ENCODE measurements at regions not wholly inside any gene's neighbourhood (a gene's known extent, or its start where the extent isn't known, plus 50 kb on each side); places are given as distances from the start of the nearest gene placed in this dataset.
A peak's percentile ranks its signal among the peaks of the same experiment; 100 is the strongest.

GRCh38 chr16:87056551-87056950 lies 260.6 kb downstream of the C16orf95 start:
- Histone ChIP-seq H3K4me1 (ENCODE audit: insufficient read depth, insufficient read length) (peaks cover 3% of the 10 kb centered on the region), H3K9ac (ENCODE audit: insufficient read length, low read depth) (no peak overlapping the region), H3K27me3 (ENCODE audit: insufficient read depth, insufficient read length) (peaks cover 3% of the 10 kb centered on the region), H3K36me3 (ENCODE audit: insufficient read depth, insufficient read length, low read length) (no peaks in the 10 kb centered on the region), H3K4me3 (ENCODE audit: insufficient read length, low read depth) (no peak overlapping the region), H3K9me3 (ENCODE audit: insufficient read depth, low read length) (peaks cover 21% of the 10 kb centered on the region)
- TF ChIP-seq SUZ12 (IDR thresholded peaks at IDR 0.05; ENCODE audit: extremely low read depth, insufficient read depth, insufficient read length) (no peak), ZNF274 (IDR thresholded peaks at IDR 0.05; ENCODE audit: low read depth, low read length) (no peak), YY1 (IDR thresholded peaks at IDR 0.05; ENCODE audit: insufficient read depth, insufficient read length) (no peak)
- no peak for DNase-seq (ENCODE audit: low read depth, low spot score)

GRCh38 chr16:87057211-87057881 lies 259.8 kb downstream of the C16orf95 start:
- Histone ChIP-seq H3K4me1 (ENCODE audit: insufficient read depth, insufficient read length) (peaks cover 3% of the 10 kb centered on the region), H3K36me3 (ENCODE audit: insufficient read depth, insufficient read length, low read length) (no peaks in the 10 kb centered on the region), H3K27me3 (ENCODE audit: insufficient read depth, insufficient read length) (peaks cover 3% of the 10 kb centered on the region), H3K9ac (ENCODE audit: insufficient read length, low read depth) (no peak overlapping the region), H3K9me3 (ENCODE audit: insufficient read depth, low read length) (peaks cover 21% of the 10 kb centered on the region), H3K4me3 (ENCODE audit: insufficient read length, low read depth) (no peak overlapping the region)
- TF ChIP-seq SUZ12 (IDR thresholded peaks at IDR 0.05; ENCODE audit: extremely low read depth, insufficient read depth, insufficient read length) (no peak), ZNF274 (IDR thresholded peaks at IDR 0.05; ENCODE audit: low read depth, low read length) (no peak), YY1 (IDR thresholded peaks at IDR 0.05; ENCODE audit: insufficient read depth, insufficient read length) (no peak)
- DNase-seq (ENCODE audit: low read depth, low spot score), result no peak

GRCh38 chr16:87057951-87058560 lies 259.1 kb downstream of the C16orf95 start:
- TF ChIP-seq SUZ12 (IDR thresholded peaks at IDR 0.05; ENCODE audit: extremely low read depth, insufficient read depth, insufficient read length), result no peak
- no peak for TF ChIP-seq ZNF274 (IDR thresholded peaks at IDR 0.05; ENCODE audit: low read depth, low read length)
- TF ChIP-seq YY1 (IDR thresholded peaks at IDR 0.05; ENCODE audit: insufficient read depth, insufficient read length), result no peak
- Histone ChIP-seq H3K36me3 (ENCODE audit: insufficient read depth, insufficient read length, low read length) (no peaks in the 10 kb centered on the region), H3K9ac (ENCODE audit: insufficient read length, low read depth) (no peak overlapping the region), H3K9me3 (ENCODE audit: insufficient read depth, low read length) (peaks cover 21% of the 10 kb centered on the region), H3K27me3 (ENCODE audit: insufficient read depth, insufficient read length) (peaks cover 5% of the 10 kb centered on the region), H3K4me1 (ENCODE audit: insufficient read depth, insufficient read length) (peaks cover 3% of the 10 kb centered on the region), H3K4me3 (ENCODE audit: insufficient read length, low read depth) (no peak overlapping the region)
- no peak for DNase-seq (ENCODE audit: low read depth, low spot score)

- Histone ChIP-seq H3K27me3 (ENCODE audit: insufficient read depth, insufficient read length) (peaks cover 5% of the 10 kb centered on the region), H3K4me1 (ENCODE audit: insufficient read depth, insufficient read length) (peaks cover 3% of the 10 kb centered on the region), H3K9me3 (ENCODE audit: insufficient read depth, low read length) (peaks cover 18% of the 10 kb centered on the region), H3K4me3 (ENCODE audit: insufficient read length, low read depth) (no peak overlapping the region), H3K36me3 (ENCODE audit: insufficient read depth, insufficient read length, low read length) (no peaks in the 10 kb centered on the region), H3K9ac (ENCODE audit: insufficient read length, low read depth) (no peak overlapping the region)
- no peak for DNase-seq (ENCODE audit: low read depth, low spot score)
- TF ChIP-seq SUZ12 (IDR thresholded peaks at IDR 0.05; ENCODE audit: extremely low read depth, insufficient read depth, insufficient read length) (no peak), ZNF274 (IDR thresholded peaks at IDR 0.05; ENCODE audit: low read depth, low read length) (no peak), YY1 (IDR thresholded peaks at IDR 0.05; ENCODE audit: insufficient read depth, insufficient read length) (no peak)
These were observed 258.4 kb downstream of the C16orf95 start for GRCh38 chr16:87058728-87059250.

DNA sequence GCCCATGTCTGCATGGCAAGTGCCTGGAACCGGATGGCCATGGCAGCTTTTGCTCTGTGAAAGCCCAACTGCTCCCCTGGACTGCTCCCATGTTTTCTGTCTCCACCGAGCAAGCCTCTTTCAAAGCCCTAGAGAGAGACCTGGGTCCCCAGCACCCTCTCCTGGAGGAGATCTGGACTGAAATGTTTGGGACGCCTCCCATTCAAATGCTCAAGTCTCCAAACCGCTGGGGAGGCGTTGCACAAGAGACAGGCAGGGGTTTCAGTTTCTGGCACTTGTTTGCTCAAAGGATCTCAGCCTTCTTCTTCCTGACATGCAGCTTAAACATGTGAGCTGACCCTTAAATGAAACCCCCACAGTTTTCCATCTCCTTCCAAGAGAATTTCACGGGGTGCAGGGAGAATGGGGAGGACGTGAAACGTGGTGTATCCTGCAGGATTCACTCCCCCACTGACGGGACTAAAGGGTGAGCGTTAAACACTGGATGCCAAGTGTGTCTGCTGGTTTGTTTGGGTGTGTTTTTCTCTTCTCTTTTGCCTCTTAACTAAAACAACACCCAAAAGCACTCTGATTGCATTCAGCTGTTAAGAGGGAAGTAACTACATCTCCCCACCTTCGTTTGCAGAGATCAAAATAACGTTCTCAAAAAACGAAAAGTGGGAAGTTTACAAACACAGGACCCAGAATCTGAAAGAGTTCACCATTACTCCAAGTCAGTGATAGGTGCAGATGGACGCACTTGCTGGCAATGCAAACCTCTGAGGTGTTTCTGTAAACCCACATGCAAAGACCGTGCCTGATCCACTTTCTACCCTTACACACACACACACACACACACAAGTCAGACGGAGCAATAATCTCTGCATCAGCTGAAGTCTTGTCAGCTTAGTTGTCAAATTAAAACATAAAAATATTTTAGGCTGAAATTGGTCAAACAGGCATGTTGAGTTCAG lies 256.9 kb downstream of the C16orf95 start:
- H3K27me3 ChIP-seq (ENCODE audit: insufficient read depth, insufficient read length), result peaks cover 5% of the 10 kb centered on the region
- H3K4me1 ChIP-seq (ENCODE audit: insufficient read depth, insufficient read length), result peaks cover 4% of the 10 kb centered on the region
- DNase-seq (ENCODE audit: low read depth, low spot score), result peak; percentile 47
- H3K9me3 ChIP-seq (ENCODE audit: insufficient read depth, low read length), result peaks cover 7% of the 10 kb centered on the region; the same call in 1 of the 2 replicates
- no peaks in the 10 kb centered on the region for H3K36me3 ChIP-seq (ENCODE audit: insufficient read depth, insufficient read length, low read length)
- no peak overlapping the region for H3K9ac ChIP-seq (ENCODE audit: insufficient read length, low read depth)
- no peak for TF ChIP-seq YY1 (IDR thresholded peaks at IDR 0.05; ENCODE audit: insufficient read depth, insufficient read length)
- no peak for TF ChIP-seq SUZ12 (IDR thresholded peaks at IDR 0.05; ENCODE audit: extremely low read depth, insufficient read depth, insufficient read length)
- TF ChIP-seq ZNF274 (IDR thresholded peaks at IDR 0.05; ENCODE audit: low read depth, low read length), result no peak
- no peak overlapping the region for H3K4me3 ChIP-seq (ENCODE audit: insufficient read length, low read depth)

GRCh38 chr16:87061243-87061920 lies 255.8 kb downstream of the C16orf95 start:
- H3K4me1 ChIP-seq (ENCODE audit: insufficient read depth, insufficient read length), result peaks cover 7% of the 10 kb centered on the region
- DNase-seq (ENCODE audit: low read depth, low spot score), result no peak
- no peaks in the 10 kb centered on the region for H3K36me3 ChIP-seq (ENCODE audit: insufficient read depth, insufficient read length, low read length)
- H3K9ac ChIP-seq (ENCODE audit: insufficient read length, low read depth), result no peak overlapping the region
- H3K27me3 ChIP-seq (ENCODE audit: insufficient read depth, insufficient read length), result peaks cover 5% of the 10 kb centered on the region
- TF ChIP-seq ZNF274 (IDR thresholded peaks at IDR 0.05; ENCODE audit: low read depth, low read length), result no peak
- no peak for TF ChIP-seq SUZ12 (IDR thresholded peaks at IDR 0.05; ENCODE audit: extremely low read depth, insufficient read depth, insufficient read length)
- TF ChIP-seq YY1 (IDR thresholded peaks at IDR 0.05; ENCODE audit: insufficient read depth, insufficient read length), result no peak
- peaks cover 7% of the 10 kb centered on the region; the same call in 1 of the 2 replicates for H3K9me3 ChIP-seq (ENCODE audit: insufficient read depth, low read length)
- H3K4me3 ChIP-seq (ENCODE audit: insufficient read length, low read depth), result no peak overlapping the region
